ENCODE measurements at regions not wholly inside any gene's neighbourhood (a gene's known extent, or its start where the extent isn't known, plus 50 kb on each side); places are given as distances from the start of the nearest gene placed in this dataset.

DNA sequence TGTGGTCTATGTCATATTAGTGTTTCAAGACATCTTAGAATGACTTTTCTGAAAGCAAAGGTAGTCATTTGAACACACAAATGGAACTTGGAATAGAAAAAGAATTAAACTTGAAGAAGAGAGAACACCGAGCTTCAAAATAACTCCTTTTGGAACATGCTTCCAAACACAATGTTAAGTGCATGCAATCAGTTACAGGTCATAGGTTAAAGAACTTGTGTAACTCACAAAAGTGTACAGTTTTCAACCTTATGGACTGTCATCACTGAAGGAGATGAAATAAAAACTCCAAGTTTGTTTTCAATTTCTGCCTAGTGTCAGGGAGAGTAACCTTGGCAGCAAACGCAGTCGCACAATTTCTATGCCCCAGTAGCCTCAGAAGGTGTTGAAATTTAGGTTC is 192.9 kb upstream of the NECTIN3 start:
- H3K4me1 Mint-ChIP-seq, result no peaks in the 10 kb centered on the region
- no peaks in the 10 kb centered on the region for H3K27me3 Mint-ChIP-seq (ENCODE audit: low read depth)
- DNase-seq (ENCODE audit: low spot score) (no peak), ATAC-seq (no peak)
- H3K9me3 Mint-ChIP-seq, result peaks cover 31% of the 10 kb centered on the region
- POLR2A ChIA-PET, result no interaction called here
- CTCF ChIA-PET, result no interaction called here
- no peak for TF ChIP-seq IRF1 (CRISPR knock-in tag; IDR thresholded peaks at IDR 0.05)
- no peak for TF ChIP-seq ZNF423 (CRISPR knock-in tag; IDR thresholded peaks at IDR 0.05)
- H3K4me3 Mint-ChIP-seq, result no peak overlapping the region
- H3K27ac Mint-ChIP-seq, result no peak overlapping the region
- H3K36me3 Mint-ChIP-seq, result peaks cover 22% of the 10 kb centered on the region

GRCh38 chr3:110881069-110881468 is 190.5 kb upstream of the NECTIN3 start:
- no peaks in the 10 kb centered on the region for H3K4me1 Mint-ChIP-seq
- CTCF ChIA-PET, result interaction anchor here (0.8 to 1.6 kb wide), 7 partner anchors 8 to 610 kb away, joined by 3 to 4 read pairs (median 4); no protein-coding TSS in a partner anchor
- no peaks in the 10 kb centered on the region for H3K36me3 Mint-ChIP-seq
- DNase-seq (ENCODE audit: low spot score) (peak; percentile 39), ATAC-seq (peak; percentile 90)
- peaks cover 8% of the 10 kb centered on the region for H3K9me3 Mint-ChIP-seq
- POLR2A ChIA-PET, result interaction anchor here (0.6 kb wide), 1 partner anchor 1139 kb away, joined by 3 read pairs; no protein-coding TSS in a partner anchor
- H3K27me3 Mint-ChIP-seq (ENCODE audit: low read depth), result no peaks in the 10 kb centered on the region
- no peak overlapping the region for H3K4me3 Mint-ChIP-seq
- no peak overlapping the region for H3K27ac Mint-ChIP-seq
- TF ChIP-seq ZNF232 (CRISPR knock-in tag; IDR thresholded peaks at IDR 0.05) (no peak), ZNF396 (CRISPR knock-in tag; IDR thresholded peaks at IDR 0.05; ENCODE audit: borderline replicate concordance) (no peak), FOXJ3 (CRISPR knock-in tag; IDR thresholded peaks at IDR 0.05; ENCODE audit: borderline replicate concordance) (no peak), NFATC4 (CRISPR knock-in tag; IDR thresholded peaks at IDR 0.05) (no peak), NFYB (CRISPR knock-in tag; conservative IDR thresholded peaks at IDR 0.05; ENCODE audit: low read depth) (no peak), EMX1 (CRISPR knock-in tag; IDR thresholded peaks at IDR 0.05) (no peak), ZNF219 (CRISPR knock-in tag; IDR thresholded peaks at IDR 0.05; ENCODE audit: borderline replicate concordance) (no peak), PRRX2 (CRISPR knock-in tag; IDR thresholded peaks at IDR 0.05) (no peak), CREB1 (CRISPR knock-in tag; IDR thresholded peaks at IDR 0.05) (no peak), SMAD3 (CRISPR knock-in tag; IDR thresholded peaks at IDR 0.05; ENCODE audit: borderline replicate concordance) (no peak)
- TF ChIP-seq, protein P1, sequence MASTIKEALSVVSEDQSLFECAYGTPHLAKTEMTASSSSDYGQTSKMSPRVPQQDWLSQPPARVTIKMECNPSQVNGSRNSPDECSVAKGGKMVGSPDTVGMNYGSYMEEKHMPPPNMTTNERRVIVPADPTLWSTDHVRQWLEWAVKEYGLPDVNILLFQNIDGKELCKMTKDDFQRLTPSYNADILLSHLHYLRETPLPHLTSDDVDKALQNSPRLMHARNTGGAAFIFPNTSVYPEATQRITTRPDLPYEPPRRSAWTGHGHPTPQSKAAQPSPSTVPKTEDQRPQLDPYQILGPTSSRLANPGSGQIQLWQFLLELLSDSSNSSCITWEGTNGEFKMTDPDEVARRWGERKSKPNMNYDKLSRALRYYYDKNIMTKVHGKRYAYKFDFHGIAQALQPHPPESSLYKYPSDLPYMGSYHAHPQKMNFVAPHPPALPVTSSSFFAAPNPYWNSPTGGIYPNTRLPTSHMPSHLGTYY (CRISPR knock-in tag; IDR thresholded peaks at IDR 0.05), result no peak
- TF ChIP-seq, protein P2, sequence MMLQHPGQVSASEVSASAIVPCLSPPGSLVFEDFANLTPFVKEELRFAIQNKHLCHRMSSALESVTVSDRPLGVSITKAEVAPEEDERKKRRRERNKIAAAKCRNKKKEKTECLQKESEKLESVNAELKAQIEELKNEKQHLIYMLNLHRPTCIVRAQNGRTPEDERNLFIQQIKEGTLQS (CRISPR knock-in tag; conservative IDR thresholded peaks at IDR 0.05), result no peak
- TF ChIP-seq, protein P3, sequence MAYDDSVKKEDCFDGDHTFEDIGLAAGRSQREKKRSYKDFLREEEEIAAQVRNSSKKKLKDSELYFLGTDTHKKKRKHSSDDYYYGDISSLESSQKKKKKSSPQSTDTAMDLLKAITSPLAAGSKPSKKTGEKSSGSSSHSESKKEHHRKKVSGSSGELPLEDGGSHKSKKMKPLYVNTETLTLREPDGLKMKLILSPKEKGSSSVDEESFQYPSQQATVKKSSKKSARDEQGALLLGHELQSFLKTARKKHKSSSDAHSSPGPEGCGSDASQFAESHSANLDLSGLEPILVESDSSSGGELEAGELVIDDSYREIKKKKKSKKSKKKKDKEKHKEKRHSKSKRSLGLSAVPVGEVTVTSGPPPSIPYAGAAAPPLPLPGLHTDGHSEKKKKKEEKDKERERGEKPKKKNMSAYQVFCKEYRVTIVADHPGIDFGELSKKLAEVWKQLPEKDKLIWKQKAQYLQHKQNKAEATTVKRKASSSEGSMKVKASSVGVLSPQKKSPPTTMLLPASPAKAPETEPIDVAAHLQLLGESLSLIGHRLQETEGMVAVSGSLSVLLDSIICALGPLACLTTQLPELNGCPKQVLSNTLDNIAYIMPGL (CRISPR knock-in tag; IDR thresholded peaks at IDR 0.05), result no peak
- TF ChIP-seq, protein P4, sequence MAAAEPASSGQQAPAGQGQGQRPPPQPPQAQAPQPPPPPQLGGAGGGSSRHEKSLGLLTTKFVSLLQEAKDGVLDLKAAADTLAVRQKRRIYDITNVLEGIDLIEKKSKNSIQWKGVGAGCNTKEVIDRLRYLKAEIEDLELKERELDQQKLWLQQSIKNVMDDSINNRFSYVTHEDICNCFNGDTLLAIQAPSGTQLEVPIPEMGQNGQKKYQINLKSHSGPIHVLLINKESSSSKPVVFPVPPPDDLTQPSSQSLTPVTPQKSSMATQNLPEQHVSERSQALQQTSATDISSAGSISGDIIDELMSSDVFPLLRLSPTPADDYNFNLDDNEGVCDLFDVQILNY (CRISPR knock-in tag; IDR thresholded peaks at IDR 0.05), result no peak

DNA sequence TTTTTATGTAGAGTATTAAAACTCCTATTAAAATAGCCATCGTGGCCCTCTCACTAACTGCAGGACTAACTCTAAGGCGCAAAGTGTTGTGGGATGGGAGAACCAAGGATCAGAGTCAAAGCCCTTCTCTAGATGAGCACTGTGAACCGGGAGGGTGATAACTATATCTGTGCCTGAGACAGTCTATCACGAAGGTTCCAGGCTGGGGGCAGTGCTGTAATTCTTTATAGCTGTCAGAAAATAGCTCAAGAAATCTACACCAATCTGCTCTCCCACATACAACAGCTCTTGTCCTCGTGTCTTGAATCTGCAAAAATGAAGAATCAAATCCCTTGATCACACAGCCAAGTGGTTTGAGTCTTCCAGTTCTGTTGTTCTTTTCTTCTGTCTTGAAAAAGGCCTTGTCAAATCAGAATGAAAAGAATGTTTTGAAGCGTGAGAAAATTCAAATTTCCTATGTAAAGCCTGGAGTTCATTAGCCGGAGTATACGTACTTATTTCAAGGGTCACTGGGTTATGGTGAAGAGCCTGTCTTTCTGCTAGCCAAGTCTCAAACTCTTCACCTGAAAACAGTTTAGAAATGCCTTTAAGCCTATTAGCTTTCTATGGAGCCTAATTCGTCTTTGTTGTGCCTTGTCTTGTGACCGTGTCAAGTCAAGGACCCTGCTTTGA is 185.3 kb upstream of the NECTIN3 start:
- ChIA-PET POLR2A (no interaction called here), CTCF (no interaction called here)
- no peak for TF ChIP-seq FOXK1 (CRISPR knock-in tag; IDR thresholded peaks at IDR 0.05)
- TF ChIP-seq, protein P4 (CRISPR knock-in tag; IDR thresholded peaks at IDR 0.05), result no peak
- no peak for TF ChIP-seq NFYB (CRISPR knock-in tag; conservative IDR thresholded peaks at IDR 0.05; ENCODE audit: low read depth)
- TF ChIP-seq FOXP4 (CRISPR knock-in tag; IDR thresholded peaks at IDR 0.05), result no peak
- TF ChIP-seq MAX (CRISPR knock-in tag; IDR thresholded peaks at IDR 0.05), result no peak
- TF ChIP-seq ATF1 (CRISPR knock-in tag; IDR thresholded peaks at IDR 0.05), result no peak
- no peak for TF ChIP-seq ZSCAN18 (CRISPR knock-in tag; IDR thresholded peaks at IDR 0.05)
- no peak for TF ChIP-seq SMAD3 (CRISPR knock-in tag; IDR thresholded peaks at IDR 0.05; ENCODE audit: borderline replicate concordance)
- no peak for TF ChIP-seq CREM (CRISPR knock-in tag; IDR thresholded peaks at IDR 0.05)
- no peak for TF ChIP-seq SP1 (CRISPR knock-in tag; conservative IDR thresholded peaks at IDR 0.05)
- no peak overlapping the region for H3K27ac Mint-ChIP-seq
- ATAC-seq, result no peak
- peaks cover 9% of the 10 kb centered on the region for H3K4me1 Mint-ChIP-seq
- peaks cover 8% of the 10 kb centered on the region for H3K36me3 Mint-ChIP-seq
- H3K4me3 Mint-ChIP-seq, result no peak overlapping the region
- peaks cover 7% of the 10 kb centered on the region for H3K9me3 Mint-ChIP-seq
- no peak for DNase-seq (ENCODE audit: low spot score)
- H3K27me3 Mint-ChIP-seq (ENCODE audit: low read depth), result peaks cover 4% of the 10 kb centered on the region

Data from WTC11 (cell line).